Mesothelial cell of epicardium (in vitro differentiated cells): ENCODE measurements at regions not wholly inside any gene's neighbourhood (a gene's known extent, or its start where the extent isn't known, plus 50 kb on each side); places are given as distances from the start of the nearest gene placed in this dataset.

Source experiments
- DNase-seq, 2 experiments: peaks; one replicate each; pipeline ENCODE4 v3.0.0; 2021; ENCODE audit warnings: low spot score in 2 of 2; ENCODE audit not compliant: unreplicated experiment in 2 of 2
- H3K27ac Mint-ChIP-seq: 2 replicates; pipeline ENCODE4 v1.8.0; 2021; ENCODE audit warnings: mixed read lengths
- H3K27me3 Mint-ChIP-seq: 2 replicates; pipeline ENCODE4 v1.8.0; 2021; ENCODE audit warnings: low read depth, mixed read lengths
- H3K36me3 Mint-ChIP-seq: 2 replicates; pipeline ENCODE4 v1.8.0; 2021; ENCODE audit warnings: mixed read lengths
- H3K4me1 Mint-ChIP-seq: 2 replicates; pipeline ENCODE4 v1.8.0; 2021; ENCODE audit warnings: mixed read lengths
- H3K4me3 Mint-ChIP-seq: 2 replicates; pipeline ENCODE4 v1.8.0; 2021; ENCODE audit warnings: mild to moderate bottlenecking, moderate library complexity, mixed read lengths
- H3K9me3 Mint-ChIP-seq: 2 replicates; pipeline ENCODE4 v1.8.0; 2021; ENCODE audit warnings: mixed read lengths
- CTCF ChIP-seq: fragments of 200-600 bp; sonication (generic); IDR thresholded peaks from one replicate; pipeline ENCODE4 v1.5.0; 2021; ENCODE audit warnings: antibody characterized with exemption; ENCODE audit not compliant: unreplicated experiment

DNA sequence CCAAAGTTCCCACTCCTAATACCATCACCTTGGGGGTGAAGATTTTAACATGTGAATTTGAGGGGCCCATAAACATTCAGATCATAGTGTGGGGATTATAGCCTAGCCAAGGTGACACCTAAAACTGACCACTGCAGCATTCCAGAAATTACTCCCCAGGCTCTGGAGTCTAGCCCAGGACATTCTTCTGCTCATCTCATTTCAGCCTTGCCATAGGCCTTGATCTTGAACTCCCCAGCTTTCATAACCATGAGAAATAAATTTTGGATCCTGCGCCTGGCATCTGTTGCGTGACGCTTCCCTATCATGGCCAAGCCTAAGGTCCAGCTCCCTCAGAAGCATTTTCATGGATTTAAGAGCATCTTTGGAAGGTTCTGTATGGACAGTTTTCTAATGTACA, 502.9 kb upstream of the THBS1 start:
- Mint-ChIP-seq H3K4me1 (peaks cover 10% of the 10 kb centered on the region), H3K4me3 (no peak overlapping the region), H3K9me3 (no peaks in the 10 kb centered on the region), H3K36me3 (no peaks in the 10 kb centered on the region), H3K27me3 (no peaks in the 10 kb centered on the region), H3K27ac (no peak overlapping the region)
- no peak for TF ChIP-seq CTCF
- no peak for DNase-seq

DNA sequence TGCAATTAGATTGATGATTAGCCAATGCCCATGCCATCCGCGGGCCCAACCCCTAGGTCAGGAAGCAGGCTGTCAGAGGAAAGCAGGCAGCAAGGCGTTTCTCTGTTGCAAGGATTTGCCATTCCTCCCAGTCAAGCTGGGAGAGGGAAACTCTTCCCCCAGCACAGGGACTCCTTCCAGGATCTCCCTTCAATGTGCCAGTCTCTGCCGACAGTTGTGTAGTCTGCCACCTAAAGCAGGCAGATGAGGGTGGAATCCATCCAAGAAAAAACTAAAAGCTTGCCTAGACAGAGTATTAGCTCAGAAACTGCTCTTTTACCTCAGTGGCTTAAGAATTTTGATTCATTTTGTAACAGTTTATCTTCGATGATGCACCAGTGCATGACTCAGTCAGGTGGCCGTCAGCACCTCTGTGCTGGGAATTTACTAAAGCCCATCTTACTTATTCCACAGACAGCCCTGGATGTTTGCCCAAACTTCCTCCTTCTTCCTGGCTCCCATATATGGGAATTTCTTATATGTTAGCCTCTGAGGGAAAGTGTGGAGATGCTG, 501.5 kb upstream of the THBS1 start:
- no peaks in the 10 kb centered on the region for H3K9me3 Mint-ChIP-seq
- H3K36me3 Mint-ChIP-seq, result no peaks in the 10 kb centered on the region
- no peak for DNase-seq
- no peak overlapping the region for H3K4me3 Mint-ChIP-seq
- H3K27ac Mint-ChIP-seq, result no peak overlapping the region
- peaks cover 10% of the 10 kb centered on the region for H3K4me1 Mint-ChIP-seq
- H3K27me3 Mint-ChIP-seq, result no peaks in the 10 kb centered on the region
- no peak for TF ChIP-seq CTCF

GRCh38 chr15:39083213-39083612, 497.7 kb upstream of the THBS1 start:
- DNase-seq, result no peak
- TF ChIP-seq CTCF, result no peak
- no peak overlapping the region for H3K4me3 Mint-ChIP-seq
- H3K27ac Mint-ChIP-seq, result no peak overlapping the region
- H3K4me1 Mint-ChIP-seq, result peaks cover 15% of the 10 kb centered on the region
- no peaks in the 10 kb centered on the region for H3K9me3 Mint-ChIP-seq
- no peaks in the 10 kb centered on the region for H3K36me3 Mint-ChIP-seq
- no peaks in the 10 kb centered on the region for H3K27me3 Mint-ChIP-seq

DNA sequence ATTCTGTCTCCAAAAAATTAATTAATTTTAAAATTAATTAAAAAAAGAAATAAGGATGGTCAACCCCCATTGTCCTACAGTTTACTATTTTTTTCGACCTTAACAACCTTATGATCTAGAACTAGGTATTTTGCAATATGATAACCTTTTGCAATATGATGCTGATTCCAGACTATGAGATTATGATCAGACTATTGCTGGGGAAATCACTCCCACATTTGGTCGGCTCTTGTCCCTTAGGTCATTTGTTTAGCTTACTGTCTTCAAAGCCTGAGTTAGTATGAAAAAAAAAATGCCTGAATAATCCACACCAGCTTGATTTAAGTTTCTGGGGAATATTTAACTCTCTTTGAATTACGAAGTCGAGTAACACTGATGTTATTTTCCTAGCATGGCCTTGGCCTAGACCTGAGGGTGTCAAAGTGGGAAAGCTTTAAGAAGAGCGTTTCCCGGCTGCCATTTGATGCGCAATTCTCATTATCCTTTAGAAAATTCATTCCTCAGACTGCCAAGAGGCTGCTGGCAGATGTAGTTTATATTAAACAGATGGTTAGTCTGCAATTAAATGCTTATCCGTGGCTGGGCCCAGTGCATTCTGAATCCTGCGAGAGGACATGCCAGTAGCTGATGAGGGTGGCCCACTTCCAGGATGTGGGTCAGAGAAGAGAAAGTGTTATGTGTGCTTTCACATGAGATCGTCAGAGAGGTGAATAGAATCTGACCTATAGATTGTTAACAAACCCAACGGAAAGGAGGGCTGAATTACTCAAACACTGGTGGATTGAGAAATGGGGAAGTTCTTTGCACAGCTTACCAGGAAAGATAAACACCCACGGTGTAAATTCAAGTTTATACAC, 496.0 kb upstream of the THBS1 start:
- Mint-ChIP-seq H3K36me3 (no peaks in the 10 kb centered on the region), H3K27me3 (no peaks in the 10 kb centered on the region), H3K9me3 (no peaks in the 10 kb centered on the region), H3K4me3 (no peak overlapping the region), H3K4me1 (peaks cover 11% of the 10 kb centered on the region), H3K27ac (peak overlapping the region; percentile 1)
- DNase-seq, result no peak
- TF ChIP-seq CTCF, result no peak

DNA sequence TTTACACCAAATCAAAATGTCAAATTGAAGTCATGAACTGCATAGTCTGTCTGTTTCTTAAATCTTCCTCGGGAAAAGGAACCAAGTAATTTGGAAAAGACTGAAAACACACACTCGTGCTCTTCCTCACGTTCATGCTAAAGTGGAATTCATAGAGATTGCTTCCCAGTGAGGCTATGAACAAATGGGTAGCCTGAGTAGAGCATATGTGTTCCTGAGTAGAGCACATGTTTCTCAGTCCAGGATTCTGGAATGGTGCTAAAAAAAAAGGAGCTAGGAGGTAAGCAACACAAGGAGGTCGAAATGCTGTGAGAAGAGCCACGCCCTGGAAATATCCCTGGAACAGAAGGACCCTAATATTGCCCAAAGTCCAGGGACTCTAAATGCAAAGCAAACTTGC, 494.2 kb upstream of the THBS1 start:
- no peak for DNase-seq
- H3K27me3 Mint-ChIP-seq, result no peaks in the 10 kb centered on the region
- no peak for TF ChIP-seq CTCF
- H3K27ac Mint-ChIP-seq, result no peak overlapping the region
- H3K4me3 Mint-ChIP-seq, result no peak overlapping the region
- peaks cover 15% of the 10 kb centered on the region for H3K4me1 Mint-ChIP-seq
- H3K36me3 Mint-ChIP-seq, result no peaks in the 10 kb centered on the region
- H3K9me3 Mint-ChIP-seq, result no peaks in the 10 kb centered on the region
